Panc1 (cell line): ENCODE measurements at regions not wholly inside any gene's neighbourhood (a gene's known extent, or its start where the extent isn't known, plus 50 kb on each side); places are given as distances from the start of the nearest gene placed in this dataset.

Experiments
- ATAC-seq: fragments of 200-7000 bp; cut with Tn5 transposase; 2 replicates; pipeline ENCODE4 v1.9.1; 2020; ENCODE audit warnings: mild to moderate bottlenecking, moderate library complexity
- BruUV-seq: library from RNA; stranded (reverse); fragments of 400-500 nt; replicated peaks from 2 replicates; lab custom pipeline; 2021; lab: Mats Ljungman, UMichigan
- CTCF ChIA-PET: fragments of 300-600 bp; sonication (Branson Sonifier 250); formaldehyde crosslinking; loops from one replicate; lab custom pipeline; 2022; ENCODE audit warnings: antibody characterized with exemption; lab: Charles Lee
- POLR2A ChIA-PET: fragments of 300-600 bp; sonication (Branson Sonifier 250); formaldehyde crosslinking; loops from one replicate; lab custom pipeline; 2022; ENCODE audit warnings: antibody characterized with exemption; lab: Charles Lee
- DNase-seq: peaks from one replicate; pipeline ENCODE4 v3.0.0-alpha.2; 2010; ENCODE audit warnings: low read depth, low spot score
- H3K27ac ChIP-seq: 2 replicates; pipeline ENCODE4 v1.5.1; 2011; ENCODE audit warnings: mild to moderate bottlenecking, low read length, inconsistent platforms
- H3K27me3 ChIP-seq: fragments of 200-500 bp; sonication (Bioruptor generic); 2 replicates; pipeline ENCODE4 v1.6.0; 2014; ENCODE audit warnings: low read length, inconsistent platforms; ENCODE audit not compliant: control insufficient read depth, insufficient read depth
- H3K36me3 ChIP-seq: fragments of 200-500 bp; sonication (Bioruptor generic); 2 replicates; pipeline ENCODE4 v1.5.1; 2014; ENCODE audit warnings: inconsistent platforms, mild to moderate bottlenecking, low read length, moderate library complexity; ENCODE audit not compliant: control insufficient read depth, insufficient read depth
- H3K4me1 ChIP-seq: 2 replicates; pipeline ENCODE4 v1.5.1; 2011; ENCODE audit warnings: inconsistent platforms, mild to moderate bottlenecking, low read length, moderate library complexity; ENCODE audit not compliant: control insufficient read depth, insufficient read depth
- H3K4me3 ChIP-seq, 2 experiments: 2 replicates each; pipeline ENCODE4 v1.5.1; 2011 to 2012; ENCODE audit warnings: low read depth in 2 of 2, low read length in 2 of 2, mild to moderate bottlenecking in 2 of 2, inconsistent platforms in 1 of 2, moderate library complexity in 1 of 2
- H3K9me3 ChIP-seq: fragments of 200-500 bp; sonication (Bioruptor generic); 2 replicates; pipeline ENCODE4 v1.5.1; 2014; ENCODE audit warnings: low read depth, mild to moderate bottlenecking, inconsistent platforms, low read length, moderate library complexity; ENCODE audit not compliant: control insufficient read depth, insufficient read depth
- POLR2AphosphoS5 ChIP-seq: IDR thresholded peaks from 2 replicates; pipeline ENCODE4 v1.6.1; 2012; ENCODE audit warnings: mild to moderate bottlenecking, low read depth, low read length, moderate library complexity
- SIN3A ChIP-seq: IDR thresholded peaks from 2 replicates; pipeline ENCODE4 v1.6.1; 2012; ENCODE audit warnings: low read depth, mild to moderate bottlenecking, low read length, moderate library complexity, borderline replicate concordance; ENCODE audit not compliant: insufficient read depth
- TCF7L2 ChIP-seq: IDR thresholded peaks from 2 replicates; pipeline ENCODE4 v1.6.1; 2011; ENCODE audit warnings: mild to moderate bottlenecking, low read depth, low read length, inconsistent platforms
- in situ Hi-C: cut with HindIII; loops from 2 replicates; pipeline ENCODE4 v1.10.0; 2016; ENCODE audit warnings: low sequenced_read_pairs, low pct_unique_long_range_greater_than_20kb
- intact Hi-C: fragments of 100-400 bp; cut with micrococcal nuclease; formaldehyde crosslinking; loops from one replicate; pipeline ENCODE4 v1.10.0; 2022; ENCODE audit not compliant: unreplicated experiment
- TF ChIP-seq, protein P1 (sequence below), 2 experiments: IDR thresholded peaks; 2 replicates each; pipeline ENCODE4 v1.6.1; 2011 to 2012; ENCODE audit warnings: low read depth in 2 of 2, control low read depth in 1 of 2, low read length in 1 of 2, mild to moderate bottlenecking in 1 of 2, moderate library complexity in 1 of 2; ENCODE audit not compliant: insufficient read depth in 1 of 2
- TF ChIP-seq, protein P2 (sequence below): fragments of 450-650 bp; IDR thresholded peaks from 2 replicates; pipeline ENCODE4 v1.5.1; 2017; ENCODE audit warnings: mild to moderate bottlenecking

DNA sequence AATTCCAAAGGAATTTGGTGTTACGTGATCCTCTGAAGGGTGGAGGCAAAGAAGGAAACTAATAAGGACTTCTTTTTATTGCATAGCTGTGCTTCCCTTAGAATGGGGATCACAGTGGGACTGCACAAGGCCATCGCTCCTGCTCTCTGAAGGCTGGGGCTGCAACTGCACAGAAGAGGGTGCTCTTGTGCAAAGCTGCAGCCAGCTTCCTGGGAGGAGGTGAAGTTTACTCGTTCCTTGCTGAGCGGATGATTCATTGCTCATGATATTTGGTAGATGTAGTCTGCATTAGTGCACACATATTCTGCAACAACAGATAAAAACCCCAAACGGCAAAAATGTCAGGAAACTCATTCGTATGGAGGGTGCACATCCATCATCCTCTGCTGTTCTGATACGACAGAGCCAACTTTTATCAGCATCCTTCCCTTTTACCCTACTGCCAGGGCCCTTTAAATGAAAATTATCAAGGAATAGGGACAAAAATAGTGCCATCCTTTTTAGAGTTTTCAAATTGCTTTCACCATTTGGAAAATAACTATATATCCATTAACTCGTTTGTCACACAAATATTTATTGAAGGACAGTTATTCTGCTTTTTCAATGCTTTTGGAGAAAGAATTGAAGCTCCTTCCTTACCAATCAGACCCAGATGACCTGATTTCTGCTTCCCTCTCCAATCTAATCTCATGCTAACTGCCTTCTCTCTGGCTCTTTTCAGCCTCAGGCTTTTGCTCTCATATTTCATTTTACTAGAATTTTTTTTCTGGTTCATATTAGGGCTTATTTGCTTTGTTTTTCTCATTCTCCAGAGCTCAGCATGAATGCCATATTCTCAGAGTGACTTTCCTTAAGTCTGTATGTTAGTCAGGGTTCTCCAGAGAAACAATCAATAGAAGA lies 263.6 kb downstream of the DUSP10 start:
- no TSS peak for BruUV-seq
- POLR2A ChIA-PET = interaction anchor here (0.5 kb wide), 1 partner anchor 448 kb away, joined by 3 read pairs; no protein-coding TSS in a partner anchor
- in situ Hi-C loops (no loop called here), intact Hi-C loops (no loop called here)
- DNase-seq = peak; percentile 69
- ATAC-seq = peak; percentile 97
- TF ChIP-seq, protein P1, sequence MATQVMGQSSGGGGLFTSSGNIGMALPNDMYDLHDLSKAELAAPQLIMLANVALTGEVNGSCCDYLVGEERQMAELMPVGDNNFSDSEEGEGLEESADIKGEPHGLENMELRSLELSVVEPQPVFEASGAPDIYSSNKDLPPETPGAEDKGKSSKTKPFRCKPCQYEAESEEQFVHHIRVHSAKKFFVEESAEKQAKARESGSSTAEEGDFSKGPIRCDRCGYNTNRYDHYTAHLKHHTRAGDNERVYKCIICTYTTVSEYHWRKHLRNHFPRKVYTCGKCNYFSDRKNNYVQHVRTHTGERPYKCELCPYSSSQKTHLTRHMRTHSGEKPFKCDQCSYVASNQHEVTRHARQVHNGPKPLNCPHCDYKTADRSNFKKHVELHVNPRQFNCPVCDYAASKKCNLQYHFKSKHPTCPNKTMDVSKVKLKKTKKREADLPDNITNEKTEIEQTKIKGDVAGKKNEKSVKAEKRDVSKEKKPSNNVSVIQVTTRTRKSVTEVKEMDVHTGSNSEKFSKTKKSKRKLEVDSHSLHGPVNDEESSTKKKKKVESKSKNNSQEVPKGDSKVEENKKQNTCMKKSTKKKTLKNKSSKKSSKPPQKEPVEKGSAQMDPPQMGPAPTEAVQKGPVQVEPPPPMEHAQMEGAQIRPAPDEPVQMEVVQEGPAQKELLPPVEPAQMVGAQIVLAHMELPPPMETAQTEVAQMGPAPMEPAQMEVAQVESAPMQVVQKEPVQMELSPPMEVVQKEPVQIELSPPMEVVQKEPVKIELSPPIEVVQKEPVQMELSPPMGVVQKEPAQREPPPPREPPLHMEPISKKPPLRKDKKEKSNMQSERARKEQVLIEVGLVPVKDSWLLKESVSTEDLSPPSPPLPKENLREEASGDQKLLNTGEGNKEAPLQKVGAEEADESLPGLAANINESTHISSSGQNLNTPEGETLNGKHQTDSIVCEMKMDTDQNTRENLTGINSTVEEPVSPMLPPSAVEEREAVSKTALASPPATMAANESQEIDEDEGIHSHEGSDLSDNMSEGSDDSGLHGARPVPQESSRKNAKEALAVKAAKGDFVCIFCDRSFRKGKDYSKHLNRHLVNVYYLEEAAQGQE (IDR thresholded peaks at IDR 0.05; ENCODE audit: insufficient read depth in 1 of 2, low read depth in 2 of 2, low read length in 1 of 2) = no peak
- TF ChIP-seq, protein P2, sequence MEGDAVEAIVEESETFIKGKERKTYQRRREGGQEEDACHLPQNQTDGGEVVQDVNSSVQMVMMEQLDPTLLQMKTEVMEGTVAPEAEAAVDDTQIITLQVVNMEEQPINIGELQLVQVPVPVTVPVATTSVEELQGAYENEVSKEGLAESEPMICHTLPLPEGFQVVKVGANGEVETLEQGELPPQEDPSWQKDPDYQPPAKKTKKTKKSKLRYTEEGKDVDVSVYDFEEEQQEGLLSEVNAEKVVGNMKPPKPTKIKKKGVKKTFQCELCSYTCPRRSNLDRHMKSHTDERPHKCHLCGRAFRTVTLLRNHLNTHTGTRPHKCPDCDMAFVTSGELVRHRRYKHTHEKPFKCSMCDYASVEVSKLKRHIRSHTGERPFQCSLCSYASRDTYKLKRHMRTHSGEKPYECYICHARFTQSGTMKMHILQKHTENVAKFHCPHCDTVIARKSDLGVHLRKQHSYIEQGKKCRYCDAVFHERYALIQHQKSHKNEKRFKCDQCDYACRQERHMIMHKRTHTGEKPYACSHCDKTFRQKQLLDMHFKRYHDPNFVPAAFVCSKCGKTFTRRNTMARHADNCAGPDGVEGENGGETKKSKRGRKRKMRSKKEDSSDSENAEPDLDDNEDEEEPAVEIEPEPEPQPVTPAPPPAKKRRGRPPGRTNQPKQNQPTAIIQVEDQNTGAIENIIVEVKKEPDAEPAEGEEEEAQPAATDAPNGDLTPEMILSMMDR = peak; percentile 80
- TF ChIP-seq TCF7L2 (no peak), SIN3A (no peak), POLR2AphosphoS5 (no peak)
- no peaks in the 10 kb centered on the region for H3K4me1 ChIP-seq
- CTCF ChIA-PET = interaction anchor here (0.5 to 0.8 kb wide), 2 partner anchors 265 to 977 kb away, joined by 3 to 7 read pairs; no protein-coding TSS in a partner anchor
- no peaks in the 10 kb centered on the region for H3K27me3 ChIP-seq
- no peak overlapping the region for H3K27ac ChIP-seq
- H3K4me3 ChIP-seq = no peak overlapping the region
- no peaks in the 10 kb centered on the region for H3K9me3 ChIP-seq
- H3K36me3 ChIP-seq = no peaks in the 10 kb centered on the region

DNA sequence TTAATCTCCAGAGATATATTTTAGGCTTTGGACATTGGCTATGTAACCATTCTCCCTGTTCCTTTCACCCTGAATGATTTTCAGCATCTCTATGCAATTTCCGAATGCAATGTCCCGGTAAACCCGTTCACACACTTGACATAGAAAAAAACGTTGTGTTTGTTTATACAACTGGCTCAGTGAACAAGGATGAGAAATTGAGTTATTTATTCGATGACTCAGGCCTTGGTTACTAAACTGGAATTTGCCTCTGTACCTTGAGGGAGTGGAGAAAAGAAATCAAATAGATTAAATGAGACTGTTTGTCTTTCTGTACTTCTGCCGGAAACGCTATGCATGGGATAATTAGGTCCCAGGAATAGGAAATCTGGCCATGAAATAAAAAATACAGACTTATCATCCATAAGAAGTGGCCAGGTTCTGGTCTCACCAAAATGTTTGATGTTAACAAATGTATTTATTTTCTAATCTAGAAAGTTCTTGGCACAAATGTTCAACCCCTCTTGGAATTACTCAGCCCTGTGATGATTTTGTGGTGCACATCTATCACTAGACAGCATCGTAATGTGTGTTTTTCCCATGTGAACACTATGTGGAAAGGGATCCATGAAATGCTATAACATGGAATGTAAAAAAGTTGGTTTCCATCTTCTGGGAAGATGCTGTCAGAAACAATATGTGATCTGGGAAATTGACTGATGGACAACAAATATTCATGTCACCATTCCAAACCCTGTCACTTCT lies 253.9 kb downstream of the DUSP10 start:
- in situ Hi-C loops (no loop called here), intact Hi-C loops (no loop called here)
- CTCF ChIA-PET = no interaction called here
- H3K27me3 ChIP-seq = no peaks in the 10 kb centered on the region
- BruUV-seq = no TSS peak
- H3K36me3 ChIP-seq = no peaks in the 10 kb centered on the region
- DNase-seq (peak; percentile 59), ATAC-seq (peak; percentile 86)
- H3K4me1 ChIP-seq = no peaks in the 10 kb centered on the region
- H3K4me3 ChIP-seq = no peak overlapping the region
- POLR2A ChIA-PET = no interaction called here
- H3K9me3 ChIP-seq = no peaks in the 10 kb centered on the region
- H3K27ac ChIP-seq = no peak overlapping the region
- no peak for TF ChIP-seq POLR2AphosphoS5
- no peak for TF ChIP-seq TCF7L2
- TF ChIP-seq, protein P1 (IDR thresholded peaks at IDR 0.05; ENCODE audit: insufficient read depth in 1 of 2, low read depth in 2 of 2, low read length in 1 of 2) = no peak
- TF ChIP-seq, protein P2 = no peak
- no peak for TF ChIP-seq SIN3A
